Mucosa of descending colon (tissue), 3 donors: ENCODE measurements at regions not wholly inside any gene's neighbourhood (a gene's known extent, or its start where the extent isn't known, plus 50 kb on each side); places are given as distances from the start of the nearest gene placed in this dataset.

Experiments
- ATAC-seq: fragments of 200-7000 bp; cut with Tn5 transposase; one replicate; pipeline ENCODE4 v1.9.1; 2020; ENCODE audit warnings: mild to moderate bottlenecking, moderate library complexity
- DNase-seq, 3 donors: peaks; one replicate each; pipeline ENCODE4 v3.0.0-alpha.2; 2020
- H3K36me3 ChIP-seq: fragments of 200-600 bp; one replicate; pipeline ENCODE4 v1.8.0; 2021; ENCODE audit warnings: low read depth, mild to moderate bottlenecking
- H3K4me1 ChIP-seq: fragments of 200-600 bp; one replicate; pipeline ENCODE4 v1.8.0; 2021; ENCODE audit warnings: low read depth, mild to moderate bottlenecking
- H3K4me3 ChIP-seq: fragments of 200-600 bp; one replicate; pipeline ENCODE4 v1.8.0; 2021; ENCODE audit warnings: mild to moderate bottlenecking
- H3K9me3 ChIP-seq: fragments of 200-600 bp; one replicate; pipeline ENCODE4 v1.8.0; 2021; ENCODE audit warnings: mild to moderate bottlenecking
- CTCF ChIP-seq: fragments of 200-600 bp; IDR thresholded peaks from one replicate; pipeline ENCODE4 v1.8.0; 2022; ENCODE audit warnings: antibody characterized with exemption, mild to moderate bottlenecking
- intact Hi-C, 2 donors: fragments of 100-400 bp; cut with DNase I in 1 of 2; cut with micrococcal nuclease in 1 of 2; formaldehyde crosslinking; loops; one replicate each; pipeline versions ENCODE4 v1.11.0 to v1.11.1; 2022; cut with DNase I, micrococcal nuclease
- donor health status: DM: no; HTN: no; CAD: no; lungs with moderate emphysema.
- donor health status: DM: no; HTN: no; CAD: no.
- donor health status: DM: no; HTN: yes; CAD: no.

GRCh38 chr13:30840515-30840914 is 65.6 kb upstream of the MEDAG start:
- intact Hi-C loops, result no loop called here
- Histone ChIP-seq H3K4me1 (no peaks in the 10 kb centered on the region), H3K36me3 (no peaks in the 10 kb centered on the region), H3K9me3 (no peaks in the 10 kb centered on the region), H3K4me3 (no peak overlapping the region)
- no peak for DNase-seq
- ATAC-seq, result no peak
- no peak for TF ChIP-seq CTCF

- DNase-seq (no peak), ATAC-seq (no peak)
- intact Hi-C loops, result no loop called here
- Histone ChIP-seq H3K36me3 (no peaks in the 10 kb centered on the region), H3K4me3 (no peak overlapping the region), H3K9me3 (no peaks in the 10 kb centered on the region), H3K4me1 (no peaks in the 10 kb centered on the region)
- no peak for TF ChIP-seq CTCF
Measured at GRCh38 chr13:30841154-30841553, 64.9 kb upstream of the MEDAG start.

- ATAC-seq (no peak), DNase-seq (no peak)
- no peak for TF ChIP-seq CTCF
- intact Hi-C loops, result no loop called here
- Histone ChIP-seq H3K4me3 (no peak overlapping the region), H3K4me1 (no peaks in the 10 kb centered on the region), H3K9me3 (no peaks in the 10 kb centered on the region), H3K36me3 (no peaks in the 10 kb centered on the region)
Measured at GRCh38 chr13:30843548-30843947, 62.5 kb upstream of the MEDAG start.

DNA sequence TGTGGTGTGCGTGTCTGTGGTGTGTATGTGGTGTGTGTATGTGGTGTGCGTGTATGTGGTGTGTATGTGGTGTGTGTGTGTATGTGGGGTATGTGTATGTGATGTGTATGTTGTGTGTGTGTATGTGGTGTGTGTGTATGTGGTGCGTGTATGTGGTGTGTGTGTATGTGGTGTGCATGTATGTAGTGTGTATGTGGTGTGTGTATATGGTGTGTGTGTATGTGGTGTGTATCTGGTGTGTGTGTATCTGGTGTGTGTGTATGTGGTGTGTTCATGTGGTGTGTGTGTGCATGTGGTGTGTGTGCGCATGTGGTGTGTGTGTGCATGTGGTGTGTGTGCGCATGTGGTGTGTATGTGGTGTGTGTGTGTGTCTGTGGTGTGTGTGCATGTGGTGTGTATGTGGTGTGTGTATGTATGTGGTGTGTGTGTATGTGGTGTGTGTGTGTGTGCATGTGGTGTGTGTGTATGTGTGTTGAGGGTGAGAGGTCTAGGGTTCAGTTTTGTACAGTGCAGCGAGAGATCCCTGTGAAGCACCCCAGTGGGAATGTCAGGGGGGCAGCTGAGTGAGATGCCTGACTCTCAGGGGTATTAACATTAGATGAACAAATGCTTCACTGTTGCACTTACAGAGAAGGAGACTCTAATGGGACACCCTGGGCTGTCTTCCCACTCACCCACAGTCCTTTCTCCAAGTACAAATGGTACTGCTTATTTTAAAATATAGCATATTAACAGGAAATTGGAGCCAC is 61.3 kb upstream of the MEDAG start:
- H3K4me3 ChIP-seq, result no peak overlapping the region
- no peaks in the 10 kb centered on the region for H3K9me3 ChIP-seq
- H3K4me1 ChIP-seq, result no peaks in the 10 kb centered on the region
- ATAC-seq (no peak), DNase-seq (no peak)
- intact Hi-C loops, result no loop called here
- TF ChIP-seq CTCF, result no peak
- H3K36me3 ChIP-seq, result no peaks in the 10 kb centered on the region

GRCh38 chr13:30845297-30846214 is 60.5 kb upstream of the MEDAG start:
- DNase-seq (no peak), ATAC-seq (peak; percentile 69)
- H3K4me1 ChIP-seq, result no peaks in the 10 kb centered on the region
- no peaks in the 10 kb centered on the region for H3K9me3 ChIP-seq
- TF ChIP-seq CTCF, result no peak
- H3K36me3 ChIP-seq, result no peaks in the 10 kb centered on the region
- no peak overlapping the region for H3K4me3 ChIP-seq
- intact Hi-C loops, result no loop called here
